H9 (cell line): ENCODE measurements at regions not wholly inside any gene's neighbourhood (a gene's known extent, or its start where the extent isn't known, plus 50 kb on each side); places are given as distances from the start of the nearest gene placed in this dataset.

ENCODE experiments used
- DNase-seq: peaks from one replicate; pipeline ENCODE4 v3.0.0-alpha.2; 2017
- H2AFZ ChIP-seq: one replicate; pipeline ENCODE4 v1.6.1; 2013; ENCODE audit warnings: mild to moderate bottlenecking, low read length, control low read depth, moderate library complexity
- H2AK5ac ChIP-seq: 2 replicates; pipeline ENCODE4 v1.6.1; 2013; ENCODE audit warnings: low read length, control low read depth, mixed read lengths; ENCODE audit not compliant: insufficient read length
- H2BK120ac ChIP-seq: one replicate; pipeline ENCODE4 v1.6.1; 2013; ENCODE audit warnings: low read depth, mild to moderate bottlenecking, low read length, control low read depth, inconsistent platforms; ENCODE audit not compliant: poor library complexity, severe bottlenecking
- H2BK12ac ChIP-seq: 2 replicates; pipeline ENCODE4 v1.6.1; 2013; ENCODE audit warnings: low read length, control low read depth, mixed read lengths, low read depth; ENCODE audit not compliant: insufficient read length
- H2BK15ac ChIP-seq: 2 replicates; pipeline ENCODE4 v1.6.1; 2013; ENCODE audit warnings: low read depth, low read length, control low read depth
- H2BK20ac ChIP-seq: one replicate; pipeline ENCODE4 v1.6.1; 2013; ENCODE audit warnings: low read depth, mild to moderate bottlenecking, low read length, control low read depth, inconsistent platforms; ENCODE audit not compliant: poor library complexity, severe bottlenecking
- H2BK5ac ChIP-seq: 2 replicates; pipeline ENCODE4 v1.6.1; 2013; ENCODE audit warnings: low read length, control low read depth, mixed read lengths; ENCODE audit not compliant: insufficient read length
- H3K14ac ChIP-seq: 2 replicates; pipeline ENCODE4 v1.6.1; 2013; ENCODE audit warnings: low read length, control low read depth; ENCODE audit not compliant: insufficient read depth
- H3K18ac ChIP-seq: 2 replicates; pipeline ENCODE4 v1.6.1; 2013; ENCODE audit warnings: low read depth, mild to moderate bottlenecking, mixed read lengths, low read length, control low read depth; ENCODE audit not compliant: insufficient read length
- H3K23ac ChIP-seq: 2 replicates; pipeline ENCODE4 v1.6.1; 2013; ENCODE audit warnings: low read length, control low read depth, mixed read lengths, low read depth; ENCODE audit not compliant: insufficient read length
- H3K23me2 ChIP-seq: 2 replicates; pipeline ENCODE4 v1.6.1; 2013; ENCODE audit warnings: low read depth, mild to moderate bottlenecking, mixed read lengths, low read length, control low read depth; ENCODE audit not compliant: insufficient read length, poor library complexity, severe bottlenecking
- H3K27ac ChIP-seq: 2 replicates; pipeline ENCODE4 v1.5.1; 2013; ENCODE audit warnings: low read length, control low read depth, mixed read lengths, low read depth; ENCODE audit not compliant: insufficient read length
- H3K27me3 ChIP-seq: 2 replicates; pipeline ENCODE4 v1.6.1; 2013; ENCODE audit warnings: low read length, control low read depth, inconsistent platforms; ENCODE audit not compliant: insufficient read depth
- H3K4ac ChIP-seq: 2 replicates; pipeline ENCODE4 v1.6.1; 2013; ENCODE audit warnings: low read depth, mild to moderate bottlenecking, control low read depth, inconsistent platforms, low read length, moderate library complexity
- H3K4me1 ChIP-seq: 2 replicates; pipeline ENCODE4 v1.6.1; 2013; ENCODE audit warnings: low read length, control low read depth, inconsistent platforms; ENCODE audit not compliant: insufficient read depth
- H3K4me2 ChIP-seq: 2 replicates; pipeline ENCODE4 v1.6.1; 2013; ENCODE audit warnings: low read length, control low read depth, mixed read lengths; ENCODE audit not compliant: insufficient read length, insufficient read depth
- H3K56ac ChIP-seq: 2 replicates; pipeline ENCODE4 v1.6.1; 2013; ENCODE audit warnings: low read depth, mild to moderate bottlenecking, mixed read lengths, low read length, control low read depth; ENCODE audit not compliant: insufficient read length
- H3K79me1 ChIP-seq: 2 replicates; pipeline ENCODE4 v1.6.1; 2013; ENCODE audit warnings: low read depth, mild to moderate bottlenecking, moderate library complexity, low read length, control low read depth, inconsistent platforms; ENCODE audit not compliant: insufficient read depth, poor library complexity, severe bottlenecking
- H3K79me2 ChIP-seq: 2 replicates; pipeline ENCODE4 v1.6.1; 2013; ENCODE audit warnings: low read length, control low read depth, inconsistent platforms; ENCODE audit not compliant: insufficient read depth
- H3K9ac ChIP-seq: 2 replicates; pipeline ENCODE4 v1.6.1; 2013; ENCODE audit warnings: low read length, control low read depth, mixed read lengths; ENCODE audit not compliant: insufficient read length; ENCODE audit errors: extremely low read depth
- H3K9me3 ChIP-seq: one replicate; pipeline ENCODE4 v1.6.1; 2013; ENCODE audit warnings: low read depth, low read length, inconsistent platforms; ENCODE audit not compliant: control insufficient read depth
- H3T11ph ChIP-seq: one replicate; pipeline ENCODE4 v1.6.1; 2013; ENCODE audit warnings: mild to moderate bottlenecking, low read length, control low read depth, inconsistent platforms
- H4K20me1 ChIP-seq: one replicate; pipeline ENCODE4 v1.6.1; 2013; ENCODE audit not compliant: control insufficient read depth, insufficient read length, insufficient read depth
- H4K5ac ChIP-seq: 2 replicates; pipeline ENCODE4 v1.6.1; 2013; ENCODE audit warnings: low read depth, mild to moderate bottlenecking, mixed read lengths, low read length, control low read depth; ENCODE audit not compliant: insufficient read length
- H4K8ac ChIP-seq: replicated peaks from 2 replicates; pipeline ENCODE4 v1.6.1; 2013; ENCODE audit warnings: low read length, control low read depth, mixed read lengths, low read depth; ENCODE audit not compliant: insufficient read length
- H4K91ac ChIP-seq: 2 replicates; pipeline ENCODE4 v1.6.1; 2013; ENCODE audit warnings: low read depth, mild to moderate bottlenecking, moderate library complexity, mixed read lengths, low read length, control low read depth; ENCODE audit not compliant: insufficient read length
- H3K27ac Mint-ChIP-seq, 3 experiments: 2 replicates in 2 of 3; 3 replicates in 1 of 3; pipeline ENCODE4 v1.8.0; 2020 to 2021; ENCODE audit warnings: mixed read lengths in 3 of 3, mild to moderate bottlenecking in 1 of 3, moderate library complexity in 1 of 3
- H3K27me3 Mint-ChIP-seq: 2 replicates; pipeline ENCODE4 v1.8.0; 2021; ENCODE audit warnings: low read depth, mild to moderate bottlenecking, moderate library complexity, mixed read lengths
- H3K36me3 Mint-ChIP-seq, 3 experiments: 2 replicates in 2 of 3; 3 replicates in 1 of 3; pipeline ENCODE4 v1.8.0; 2020 to 2021; ENCODE audit warnings: low read depth in 3 of 3, mixed read lengths in 3 of 3; ENCODE audit not compliant: insufficient read depth in 1 of 3
- H3K4me1 Mint-ChIP-seq, 2 experiments: 2 replicates each; pipeline ENCODE4 v1.8.0; 2020; ENCODE audit warnings: mixed read lengths in 2 of 2
- H3K4me3 Mint-ChIP-seq, 2 experiments: 2 replicates in 1 of 2; 3 replicates in 1 of 2; pipeline ENCODE4 v1.8.0; 2020 to 2021; ENCODE audit warnings: mild to moderate bottlenecking in 2 of 2, mixed read lengths in 2 of 2, moderate library complexity in 1 of 2
- H3K9me3 Mint-ChIP-seq, 2 experiments: 2 replicates in 1 of 2; 3 replicates in 1 of 2; pipeline ENCODE4 v1.8.0; 2020; ENCODE audit warnings: mild to moderate bottlenecking in 2 of 2, mixed read lengths in 2 of 2, moderate library complexity in 1 of 2
- WGBS: extraction: QIAGEN DNeasy Blood & Tissue Kit; methylation state at CpG from one replicate; pipeline ENCODE4 v1.1.7; 2013; ENCODE audit warnings: missing lambda C conversion rate, low lambda C conversion rate, mixed read lengths; ENCODE audit not compliant: insufficient read length; ENCODE audit errors: extremely low coverage; 5-methylcytosine and 5-hydroxymethylcytosine counted together
- TF ChIP-seq, protein P1 (sequence below): fragments of 200-600 bp; sonication (generic); conservative IDR thresholded peaks from 3 replicates; pipeline ENCODE4 v1.8.0; 2021; ENCODE audit warnings: antibody characterized with exemption, mild to moderate bottlenecking

DNA sequence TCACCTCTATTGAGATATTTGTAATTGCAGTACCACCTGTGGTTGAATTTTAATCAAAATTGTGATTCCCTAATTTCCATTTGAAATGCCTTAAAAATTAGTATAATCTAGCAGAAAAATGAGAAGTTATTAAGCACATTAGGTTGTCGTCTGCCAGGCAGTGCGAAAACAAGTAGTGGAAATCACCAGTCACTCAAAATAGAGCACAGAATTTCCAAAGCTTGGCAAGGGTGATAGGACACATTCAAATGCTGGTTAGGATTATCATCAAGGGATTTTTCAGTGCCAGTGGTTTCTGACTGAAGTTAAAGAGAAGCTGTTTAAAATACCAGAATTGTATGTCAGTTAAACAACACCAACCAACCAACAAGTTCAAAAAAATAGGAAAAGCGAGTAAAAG is 97.8 kb downstream of the PLK2 start:
- Histone ChIP-seq H2BK5ac (no peak overlapping the region), H4K8ac (no peak overlapping the region), H3K4me2 (no peak overlapping the region), H2AK5ac (no peak overlapping the region), H2BK12ac (no peak overlapping the region), H4K5ac (no peak overlapping the region), H3K79me1 (no peaks in the 10 kb centered on the region), H3K4me1 (no peaks in the 10 kb centered on the region; the same call in 1 of the 2 replicates), H3T11ph (no peak overlapping the region), H3K23me2 (no peaks in the 10 kb centered on the region), H3K23ac (no peak overlapping the region), H2BK15ac (no peak overlapping the region), H3K56ac (no peak overlapping the region), H3K14ac (no peak overlapping the region), H3K27ac (no peak overlapping the region), H2BK20ac (no peak overlapping the region), H2AFZ (no peak overlapping the region), H3K27me3 (no peaks in the 10 kb centered on the region), H2BK120ac (no peak overlapping the region), H4K91ac (no peak overlapping the region), H3K18ac (no peak overlapping the region), H3K79me2 (no peaks in the 10 kb centered on the region; the same call in 1 of the 2 replicates), H3K4ac (no peak overlapping the region), H3K9ac (no peak overlapping the region), H3K9me3 (no peaks in the 10 kb centered on the region), H4K20me1 (no peaks in the 10 kb centered on the region)
- Mint-ChIP-seq H3K4me3 (no peak overlapping the region), H3K4me1 (peaks cover 22 to 26% of the 10 kb centered on the region in 2 experiments), H3K9me3 (no peaks in the 10 kb centered on the region), H3K27me3 (no peaks in the 10 kb centered on the region), H3K36me3 (no peaks in the 10 kb centered on the region), H3K27ac (no peak overlapping the region)
- no CpG with 5 or more reads among the region's 3 CpGs for WGBS
- DNase-seq: no peak
- TF ChIP-seq, protein P1, sequence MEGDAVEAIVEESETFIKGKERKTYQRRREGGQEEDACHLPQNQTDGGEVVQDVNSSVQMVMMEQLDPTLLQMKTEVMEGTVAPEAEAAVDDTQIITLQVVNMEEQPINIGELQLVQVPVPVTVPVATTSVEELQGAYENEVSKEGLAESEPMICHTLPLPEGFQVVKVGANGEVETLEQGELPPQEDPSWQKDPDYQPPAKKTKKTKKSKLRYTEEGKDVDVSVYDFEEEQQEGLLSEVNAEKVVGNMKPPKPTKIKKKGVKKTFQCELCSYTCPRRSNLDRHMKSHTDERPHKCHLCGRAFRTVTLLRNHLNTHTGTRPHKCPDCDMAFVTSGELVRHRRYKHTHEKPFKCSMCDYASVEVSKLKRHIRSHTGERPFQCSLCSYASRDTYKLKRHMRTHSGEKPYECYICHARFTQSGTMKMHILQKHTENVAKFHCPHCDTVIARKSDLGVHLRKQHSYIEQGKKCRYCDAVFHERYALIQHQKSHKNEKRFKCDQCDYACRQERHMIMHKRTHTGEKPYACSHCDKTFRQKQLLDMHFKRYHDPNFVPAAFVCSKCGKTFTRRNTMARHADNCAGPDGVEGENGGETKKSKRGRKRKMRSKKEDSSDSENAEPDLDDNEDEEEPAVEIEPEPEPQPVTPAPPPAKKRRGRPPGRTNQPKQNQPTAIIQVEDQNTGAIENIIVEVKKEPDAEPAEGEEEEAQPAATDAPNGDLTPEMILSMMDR: no peak
